ENCODE measurements at regions not wholly inside any gene's neighbourhood (a gene's known extent, or its start where the extent isn't known, plus 50 kb on each side); places are given as distances from the start of the nearest gene placed in this dataset.
"Not testable (repeated sequence)": the region's sequence is repeated elsewhere in the genome, so short reads cannot be mapped to it uniquely, and the experiment has no call there.

- intact Hi-C loops (cut with micrococcal nuclease) = no loop called here
- Histone ChIP-seq H3K27ac (replicated peaks) (no peak overlapping the region), H3K27me3 (ENCODE audit: low read depth) (no peaks in the 10 kb centered on the region), H3K9me3 (replicated peaks) (peaks cover 20% of the 10 kb centered on the region), H3K4me3 (no peak overlapping the region), H3K36me3 (no peaks in the 10 kb centered on the region), H3K4me1 (no peaks in the 10 kb centered on the region)
- TF ChIP-seq, protein P1, sequence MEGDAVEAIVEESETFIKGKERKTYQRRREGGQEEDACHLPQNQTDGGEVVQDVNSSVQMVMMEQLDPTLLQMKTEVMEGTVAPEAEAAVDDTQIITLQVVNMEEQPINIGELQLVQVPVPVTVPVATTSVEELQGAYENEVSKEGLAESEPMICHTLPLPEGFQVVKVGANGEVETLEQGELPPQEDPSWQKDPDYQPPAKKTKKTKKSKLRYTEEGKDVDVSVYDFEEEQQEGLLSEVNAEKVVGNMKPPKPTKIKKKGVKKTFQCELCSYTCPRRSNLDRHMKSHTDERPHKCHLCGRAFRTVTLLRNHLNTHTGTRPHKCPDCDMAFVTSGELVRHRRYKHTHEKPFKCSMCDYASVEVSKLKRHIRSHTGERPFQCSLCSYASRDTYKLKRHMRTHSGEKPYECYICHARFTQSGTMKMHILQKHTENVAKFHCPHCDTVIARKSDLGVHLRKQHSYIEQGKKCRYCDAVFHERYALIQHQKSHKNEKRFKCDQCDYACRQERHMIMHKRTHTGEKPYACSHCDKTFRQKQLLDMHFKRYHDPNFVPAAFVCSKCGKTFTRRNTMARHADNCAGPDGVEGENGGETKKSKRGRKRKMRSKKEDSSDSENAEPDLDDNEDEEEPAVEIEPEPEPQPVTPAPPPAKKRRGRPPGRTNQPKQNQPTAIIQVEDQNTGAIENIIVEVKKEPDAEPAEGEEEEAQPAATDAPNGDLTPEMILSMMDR (IDR thresholded peaks at IDR 0.05; ENCODE audit: borderline replicate concordance) = no peak
- no peak for DNase-seq
These were observed 807.8 kb downstream of the RAPGEF2 start for GRCh38 chr4:159910721-159911120.

DNA sequence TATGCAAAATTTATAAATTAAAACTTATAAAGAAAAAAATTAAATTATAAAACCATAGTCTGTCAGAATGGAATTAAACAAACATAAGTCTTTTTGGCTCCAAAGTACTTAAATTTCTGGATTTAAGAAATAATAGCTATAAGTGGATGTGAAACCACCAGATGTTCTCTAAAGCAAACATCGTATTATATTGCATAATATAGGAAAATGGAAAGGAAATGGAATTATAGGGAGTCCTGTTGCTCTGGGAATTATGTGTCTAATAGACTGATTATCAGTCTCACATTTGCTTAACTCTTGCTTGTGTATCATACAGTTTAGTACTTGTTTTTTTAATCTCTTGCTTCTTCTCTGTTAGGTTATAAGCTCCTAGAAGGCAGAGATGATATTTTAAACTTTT lies 819.2 kb downstream of the RAPGEF2 start:
- Histone ChIP-seq H3K4me1 (no peaks in the 10 kb centered on the region), H3K27ac (replicated peaks) (no peak overlapping the region), H3K27me3 (ENCODE audit: low read depth) (no peaks in the 10 kb centered on the region), H3K9me3 (replicated peaks) (peaks cover 26% of the 10 kb centered on the region), H3K36me3 (no peaks in the 10 kb centered on the region), H3K4me3 (no peak overlapping the region)
- no peak for DNase-seq
- intact Hi-C loops (cut with micrococcal nuclease) = no loop called here
- TF ChIP-seq, protein P1 (IDR thresholded peaks at IDR 0.05; ENCODE audit: borderline replicate concordance) = no peak

- intact Hi-C loops (cut with micrococcal nuclease) = no loop called here
- Histone ChIP-seq H3K4me3 (no peak overlapping the region), H3K9me3 (replicated peaks) (peaks cover 49% of the 10 kb centered on the region), H3K4me1 (no peaks in the 10 kb centered on the region), H3K36me3 (no peaks in the 10 kb centered on the region), H3K27ac (replicated peaks) (no peak overlapping the region), H3K27me3 (ENCODE audit: low read depth) (no peaks in the 10 kb centered on the region)
- no peak for DNase-seq
- TF ChIP-seq, protein P1 (IDR thresholded peaks at IDR 0.05; ENCODE audit: borderline replicate concordance) = no peak
These were observed 822.9 kb downstream of the RAPGEF2 start for GRCh38 chr4:159925770-159926169.

DNA sequence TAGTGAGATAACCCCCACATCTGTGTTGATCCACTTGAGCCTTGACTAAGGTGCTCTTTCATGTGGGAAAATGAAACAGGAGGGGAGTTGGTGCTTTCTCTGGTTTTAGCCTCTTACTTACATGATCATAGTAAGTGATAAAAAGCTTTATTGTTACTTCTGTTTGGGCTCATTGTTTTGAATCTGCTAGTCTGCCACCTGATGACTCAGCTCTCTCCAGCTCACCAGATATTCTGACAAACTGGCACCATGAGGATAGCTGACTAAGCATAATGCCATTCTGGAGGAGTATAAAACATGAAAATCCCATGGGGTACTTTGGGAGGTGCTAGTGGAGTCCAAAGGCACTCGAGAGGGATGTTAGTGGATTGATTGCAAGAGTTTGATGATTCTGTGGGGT lies 824.0 kb downstream of the RAPGEF2 start:
- Histone ChIP-seq H3K9me3 (replicated peaks) (peaks cover 55% of the 10 kb centered on the region), H3K27me3 (ENCODE audit: low read depth) (no peaks in the 10 kb centered on the region), H3K4me1 (no peaks in the 10 kb centered on the region), H3K27ac (replicated peaks) (no peak overlapping the region), H3K4me3 (no peak overlapping the region), H3K36me3 (no peaks in the 10 kb centered on the region)
- intact Hi-C loops (cut with micrococcal nuclease) = no loop called here
- TF ChIP-seq, protein P1 (IDR thresholded peaks at IDR 0.05; ENCODE audit: borderline replicate concordance) = no peak
- no peak for DNase-seq

DNA sequence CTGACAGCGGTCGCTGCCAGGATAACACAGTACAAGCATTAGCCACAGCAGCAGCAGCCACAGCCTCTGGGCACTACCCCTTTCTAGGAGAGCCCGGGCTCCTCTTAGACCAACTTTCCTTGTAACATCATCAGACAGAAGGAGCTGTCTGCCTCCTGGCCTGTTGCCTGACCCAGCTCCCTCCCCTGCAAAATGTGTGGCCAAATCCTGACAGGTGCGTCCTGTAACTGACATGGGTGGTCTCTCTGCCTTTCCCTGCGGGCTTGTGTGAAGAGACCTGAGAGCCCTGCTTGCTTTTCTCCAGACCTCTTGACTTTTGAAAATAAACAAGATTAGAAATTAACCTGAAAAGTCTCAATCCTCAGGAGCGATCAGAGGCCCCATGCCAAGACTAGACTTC lies 824.9 kb downstream of the RAPGEF2 start:
- Histone ChIP-seq H3K9me3 (replicated peaks) (peaks cover 60% of the 10 kb centered on the region), H3K4me3 (no peak overlapping the region), H3K36me3 (no peaks in the 10 kb centered on the region), H3K4me1 (no peaks in the 10 kb centered on the region), H3K27ac (replicated peaks) (no peak overlapping the region), H3K27me3 (ENCODE audit: low read depth) (no peaks in the 10 kb centered on the region)
- DNase-seq = no peak
- TF ChIP-seq, protein P1 (IDR thresholded peaks at IDR 0.05; ENCODE audit: borderline replicate concordance) = no peak
- intact Hi-C loops (cut with micrococcal nuclease) = no loop called here

DNA sequence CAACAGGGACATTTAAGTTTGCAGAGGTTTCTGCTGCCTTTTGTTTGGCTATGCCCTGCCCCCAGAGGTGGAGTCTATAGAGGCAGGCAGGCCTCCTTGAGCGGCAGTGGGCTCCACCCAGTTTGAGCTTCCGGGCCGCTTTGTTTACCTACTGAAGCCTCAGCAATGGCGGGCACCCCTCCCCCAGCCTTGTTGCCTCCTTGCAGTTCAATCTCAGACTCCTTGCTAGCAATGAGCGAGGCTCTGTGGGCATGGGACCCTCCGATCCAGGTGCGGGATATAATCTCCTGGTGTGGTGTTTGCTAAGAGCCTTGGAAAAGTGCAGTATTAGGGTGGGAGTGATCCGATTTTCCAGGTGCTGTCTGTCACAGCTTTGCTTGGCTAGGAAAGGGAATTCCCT lies 831.7 kb downstream of the RAPGEF2 start:
- H3K27me3 ChIP-seq (ENCODE audit: low read depth); H3K36me3 ChIP-seq; DNase-seq; H3K4me3 ChIP-seq; H3K4me1 ChIP-seq; H3K27ac ChIP-seq (replicated peaks); intact Hi-C loops (cut with micrococcal nuclease): not testable (repeated sequence)
- peaks cover 46% of the 10 kb centered on the region for H3K9me3 ChIP-seq (replicated peaks)
